H1 (cell line): ENCODE measurements at regions not wholly inside any gene's neighbourhood (a gene's known extent, or its start where the extent isn't known, plus 50 kb on each side); places are given as distances from the start of the nearest gene placed in this dataset.

Experiments used
- CTCF ChIA-PET: fragments of 300-600 bp; sonication (Branson Sonifier 250); formaldehyde crosslinking; loops from one replicate; lab custom pipeline; 2021; ENCODE audit not compliant: partially characterized antibody; lab: Charles Lee
- POLR2A ChIA-PET: fragments of 300-600 bp; sonication (Branson Sonifier 250); formaldehyde crosslinking; loops from one replicate; lab custom pipeline; 2021; ENCODE audit warnings: inconsistent platforms; ENCODE audit not compliant: partially characterized antibody; lab: Charles Lee
- DNase-seq, 2 experiments: peaks; one replicate each; pipeline versions ENCODE4 v3.0.0 to v3.0.0-alpha.2; 2010 to 2022; ENCODE audit warnings: low spot score in 2 of 2, low read depth in 1 of 2, mixed read lengths in 1 of 2
- FAIRE-seq: peaks from 2 replicates; lab custom pipeline; 2011; peaks lifted over from hg19 to GRCh38; lab: Jason Lieb, UNC
- H2AFZ ChIP-seq: 2 replicates; pipeline ENCODE4 v1.8.1; 2012; ENCODE audit warnings: low read length, inconsistent platforms
- H2AK5ac ChIP-seq: 2 replicates; pipeline ENCODE4 v1.6.1; 2013; ENCODE audit warnings: low read depth, low read length
- H2BK120ac ChIP-seq: replicated peaks from 2 replicates; pipeline ENCODE3; 2013; ENCODE audit warnings: low read depth, low read length, inconsistent platforms
- H2BK12ac ChIP-seq: 2 replicates; pipeline ENCODE4 v1.6.1; 2013; ENCODE audit warnings: low read depth, low read length
- H2BK15ac ChIP-seq: 2 replicates; pipeline ENCODE4 v1.6.1; 2013; ENCODE audit warnings: low read length
- H2BK20ac ChIP-seq: 2 replicates; pipeline ENCODE4 v1.6.1; 2013; ENCODE audit warnings: low read length
- H2BK5ac ChIP-seq: 2 replicates; pipeline ENCODE4 v1.6.1; 2013; ENCODE audit warnings: low read depth, low read length
- H3K14ac ChIP-seq: 2 replicates; pipeline ENCODE4 v1.6.1; 2013; ENCODE audit warnings: inconsistent platforms; ENCODE audit not compliant: insufficient read length
- H3K18ac ChIP-seq: 2 replicates; pipeline ENCODE4 v1.6.1; 2013; ENCODE audit warnings: low read length; ENCODE audit errors: extremely low read depth
- H3K23ac ChIP-seq: 2 replicates; pipeline ENCODE4 v1.6.1; 2013; ENCODE audit warnings: inconsistent platforms; ENCODE audit not compliant: insufficient read length
- H3K23me2 ChIP-seq: 2 replicates; pipeline ENCODE4 v1.6.1; 2013; ENCODE audit warnings: low read depth, low read length
- H3K27ac ChIP-seq: 2 replicates; pipeline ENCODE4 v1.6.1; 2011; ENCODE audit warnings: low read depth, low read length, inconsistent platforms
- H3K27me3 ChIP-seq, 4 experiments: replicated peaks in 1 of 4; 1 replicate in 1 of 4; 2 replicates in 3 of 4; pipeline versions ENCODE4 v1.6.1 to v1.8.1; 2011 to 2013; ENCODE audit warnings: low read length in 3 of 4, mild to moderate bottlenecking in 3 of 4, inconsistent platforms in 2 of 4, mixed read lengths in 2 of 4, moderate library complexity in 1 of 4; ENCODE audit not compliant: control insufficient read depth in 3 of 4, insufficient read depth in 3 of 4; ENCODE audit errors: extremely low read depth in 1 of 4
- H3K36me3 ChIP-seq, 4 experiments: 2 replicates each; pipeline versions ENCODE4 v1.6.1 to v1.8.1; 2011 to 2013; ENCODE audit warnings: mild to moderate bottlenecking in 4 of 4, low read length in 3 of 4, moderate library complexity in 2 of 4, control low read depth in 1 of 4, inconsistent platforms in 1 of 4; ENCODE audit not compliant: insufficient read depth in 4 of 4, control insufficient read depth in 2 of 4
- H3K4ac ChIP-seq: replicated peaks from 2 replicates; pipeline ENCODE3; 2013; ENCODE audit warnings: low read length, low read depth, mixed read lengths, inconsistent platforms; ENCODE audit not compliant: insufficient read length
- H3K4me1 ChIP-seq, 4 experiments: replicated peaks in 1 of 4; 1 replicate in 1 of 4; 2 replicates in 3 of 4; pipeline versions ENCODE4 v1.6.1 to v1.8.1; 2011 to 2013; ENCODE audit warnings: low read length in 3 of 4, inconsistent platforms in 2 of 4, mixed read lengths in 1 of 4; ENCODE audit not compliant: insufficient read depth in 4 of 4, control insufficient read depth in 3 of 4
- H3K4me2 ChIP-seq, 2 experiments: 2 replicates each; pipeline versions ENCODE4 v1.6.1 to v1.8.1; 2011 to 2013; ENCODE audit warnings: low read depth in 2 of 2, low read length in 2 of 2, control low read depth in 1 of 2, inconsistent platforms in 1 of 2, mild to moderate bottlenecking in 1 of 2; ENCODE audit not compliant: insufficient read depth in 1 of 2
- H3K4me3 ChIP-seq, 4 experiments: fragments of 200-600, 300-600 bp in 1 of 4; sonication (generic), shearing (Covaris generic), sonication (Bioruptor Twin) in 1 of 4; 2 replicates each; pipeline versions ENCODE4 v1.5.1 to v1.8.1; 2011 to 2016; ENCODE audit warnings: low read length in 4 of 4, low read depth in 3 of 4, control low read depth in 2 of 4, inconsistent platforms in 2 of 4, mild to moderate bottlenecking in 2 of 4, mixed read lengths in 1 of 4, moderate library complexity in 1 of 4; ENCODE audit not compliant: insufficient read depth in 2 of 4; ENCODE audit errors: extremely low read depth in 1 of 4
- H3K56ac ChIP-seq: replicated peaks from 2 replicates; pipeline ENCODE3; 2013; ENCODE audit warnings: low read depth, mild to moderate bottlenecking, mixed read lengths, low read length, inconsistent platforms; ENCODE audit not compliant: insufficient read length
- H3K79me1 ChIP-seq: 2 replicates; pipeline ENCODE4 v1.6.1; 2013; ENCODE audit warnings: low read depth, low read length, control low read depth
- H3K79me2 ChIP-seq, 2 experiments: 2 replicates each; pipeline versions ENCODE4 v1.6.1 to v1.8.1; 2012 to 2013; ENCODE audit warnings: low read length in 2 of 2, mild to moderate bottlenecking in 2 of 2, inconsistent platforms in 1 of 2; ENCODE audit not compliant: insufficient read depth in 2 of 2, control insufficient read depth in 1 of 2
- H3K9ac ChIP-seq, 4 experiments: replicated peaks in 1 of 4; 1 replicate in 1 of 4; 2 replicates in 3 of 4; pipeline versions ENCODE4 v1.6.1 to v1.8.1; 2011 to 2013; ENCODE audit warnings: low read depth in 3 of 4, low read length in 3 of 4, control low read depth in 2 of 4, mild to moderate bottlenecking in 2 of 4, moderate library complexity in 2 of 4, inconsistent platforms in 1 of 4; ENCODE audit errors: extremely low read depth in 1 of 4
- H3K9me3 ChIP-seq, 2 experiments: 2 replicates each; pipeline versions ENCODE4 v1.6.1 to v1.8.1; 2012 to 2013; ENCODE audit warnings: mild to moderate bottlenecking in 2 of 2, moderate library complexity in 2 of 2, control low read depth in 1 of 2, inconsistent platforms in 1 of 2, low read depth in 1 of 2, low read length in 1 of 2, mixed read lengths in 1 of 2; ENCODE audit not compliant: insufficient read depth in 2 of 2
- H4K20me1 ChIP-seq, 2 experiments: replicated peaks in 1 of 2; 2 replicates each; pipeline versions ENCODE3 to v1.8.1; 2011 to 2013; ENCODE audit warnings: inconsistent platforms in 2 of 2, low read length in 2 of 2, mild to moderate bottlenecking in 1 of 2; ENCODE audit not compliant: insufficient read depth in 2 of 2, control insufficient read depth in 1 of 2
- H4K5ac ChIP-seq: 2 replicates; pipeline ENCODE4 v1.6.1; 2013; ENCODE audit warnings: low read length, low read depth, mixed read lengths, inconsistent platforms; ENCODE audit not compliant: insufficient read length
- H4K8ac ChIP-seq: 2 replicates; pipeline ENCODE4 v1.8.0; 2013; ENCODE audit warnings: mild to moderate bottlenecking, moderate library complexity, low read length, inconsistent platforms; ENCODE audit not compliant: insufficient read depth; ENCODE audit errors: extremely low read depth
- H4K91ac ChIP-seq: replicated peaks from 2 replicates; pipeline ENCODE3; 2013; ENCODE audit warnings: low read length, mixed read lengths, inconsistent platforms; ENCODE audit not compliant: insufficient read length
- CBX5 ChIP-seq: fragments of 300-800, 300-1000 bp; sonication (generic); IDR thresholded peaks from 2 replicates; pipeline ENCODE4 v1.7.1; 2016; ENCODE audit warnings: antibody characterized with exemption, low read length, low read depth
- CTCF ChIP-seq, 3 experiments: IDR thresholded peaks; 1 replicate in 2 of 3; 2 replicates in 1 of 3; pipeline versions ENCODE4 v1.5.1 to v1.6.1; 2011; ENCODE audit warnings: low read length in 3 of 3, mild to moderate bottlenecking in 3 of 3, inconsistent platforms in 2 of 3, low read depth in 1 of 3, moderate library complexity in 1 of 3; ENCODE audit not compliant: insufficient read depth in 1 of 3; ENCODE audit errors: control extremely low read depth in 1 of 3
- KDM1A ChIP-seq: fragments of 200-600, 300-600 bp; sonication (generic); IDR thresholded peaks from 2 replicates; pipeline ENCODE4 v1.7.1; 2016; ENCODE audit warnings: mild to moderate bottlenecking, low read length, borderline replicate concordance
- KDM4A ChIP-seq: IDR thresholded peaks from one replicate; pipeline ENCODE4 v1.7.1; 2012; ENCODE audit warnings: low read depth, mild to moderate bottlenecking, moderate library complexity, low read length, inconsistent platforms; ENCODE audit not compliant: severe bottlenecking
- PHF8 ChIP-seq: fragments of 200-600 bp; sonication (generic); conservative IDR thresholded peaks from 2 replicates; pipeline ENCODE4 v1.7.1; 2012; ENCODE audit warnings: low read depth, mild to moderate bottlenecking, inconsistent platforms, low read length, moderate library complexity
- POU5F1 ChIP-seq: IDR thresholded peaks from 2 replicates; pipeline ENCODE4 v1.6.1; 2011; ENCODE audit warnings: low read depth, mild to moderate bottlenecking, low read length, moderate library complexity
- SIN3A ChIP-seq, 2 experiments: IDR thresholded peaks in 1 of 2; conservative IDR thresholded peaks in 1 of 2; 2 replicates each; pipeline ENCODE4 v1.6.1; 2011 to 2012; ENCODE audit warnings: low read length in 2 of 2, improper control_type of control experiment in 1 of 2, low read depth in 1 of 2, mild to moderate bottlenecking in 1 of 2
- SP2 ChIP-seq: IDR thresholded peaks from 2 replicates; pipeline ENCODE4 v1.6.1; 2012; ENCODE audit warnings: mild to moderate bottlenecking, low read length, inconsistent platforms
- SP4 ChIP-seq: IDR thresholded peaks from 2 replicates; pipeline ENCODE4 v1.6.1; 2012; ENCODE audit warnings: low read length, inconsistent platforms
- TBP ChIP-seq: IDR thresholded peaks from 2 replicates; pipeline ENCODE4 v1.6.1; 2011; ENCODE audit warnings: low read depth, low read length, improper control_type of control experiment
- WGBS, 2 experiments: shearing (Covaris generic) in 1 of 2; methylation state at CpG; one replicate each; pipeline versions ENCODE4 v1.1.6 to v1.1.7; 2013 to 2015; ENCODE audit warnings: low lambda C conversion rate in 2 of 2, mixed read lengths in 2 of 2, inconsistent platforms in 1 of 2, low coverage in 1 of 2, missing lambda C conversion rate in 1 of 2; ENCODE audit not compliant: insufficient replicate concordance in 2 of 2, insufficient coverage in 1 of 2, insufficient read length in 1 of 2; ENCODE audit errors: extremely low coverage in 1 of 2, missing lambda C conversion rate in 1 of 2; 5-methylcytosine and 5-hydroxymethylcytosine counted together

GRCh38 chr1:94309216-94309615 is 71.8 kb upstream of the ARHGAP29 start:
- H3K27me3 ChIP-seq = no peaks in the 10 kb centered on the region; a peak in 1 of 7 replicates
- H4K91ac ChIP-seq = no peak overlapping the region
- DNase-seq = no peak
- H3K23me2 ChIP-seq = no peaks in the 10 kb centered on the region
- no peaks in the 10 kb centered on the region for H3K79me1 ChIP-seq
- H3K23ac ChIP-seq = no peak overlapping the region
- no peak overlapping the region for H3K4ac ChIP-seq
- no peak overlapping the region for H2BK5ac ChIP-seq
- no peak for FAIRE-seq
- no peak overlapping the region for H3K9ac ChIP-seq
- ChIA-PET POLR2A (no interaction called here), CTCF (interaction anchor here (1.0 kb wide), 1 partner anchor 12 kb away, joined by 4 read pairs; no protein-coding TSS in a partner anchor)
- H3K4me1 ChIP-seq = no peaks in the 10 kb centered on the region
- H3K18ac ChIP-seq = no peak overlapping the region
- H3K79me2 ChIP-seq = no peaks in the 10 kb centered on the region
- H3K27ac ChIP-seq = no peak overlapping the region
- no peak overlapping the region for H2AFZ ChIP-seq
- H2BK15ac ChIP-seq = no peak overlapping the region
- H4K5ac ChIP-seq = no peak overlapping the region
- no peak overlapping the region for H2BK12ac ChIP-seq
- WGBS, 2 experiments = 92% methylated on average over 4 of the region's 4 CpGs; no CpG with 5 or more reads in 1 of the 2 experiments
- H3K4me2 ChIP-seq = no peak overlapping the region
- H3K36me3 ChIP-seq = no peaks in the 10 kb centered on the region
- no peaks in the 10 kb centered on the region for H4K20me1 ChIP-seq
- no peak for TF ChIP-seq SP2
- no peak for TF ChIP-seq KDM4A
- TF ChIP-seq CBX5 = no peak
- TF ChIP-seq CTCF (IDR thresholded peaks at IDR 0.05; ENCODE audit: control extremely low read depth in 1 of 3, insufficient read depth in 1 of 3, low read depth in 1 of 3, low read length in 3 of 3) = no peak
- no peak for TF ChIP-seq KDM1A
- no peak for TF ChIP-seq PHF8
- TF ChIP-seq TBP = no peak
- no peak for TF ChIP-seq SP4
- TF ChIP-seq POU5F1 = no peak
- TF ChIP-seq SIN3A (conservative IDR thresholded peaks at IDR 0.05 in 1 of 2, IDR thresholded peaks at IDR 0.05 in 1 of 2; ENCODE audit: low read depth in 1 of 2, low read length in 2 of 2) = no peak
- H3K14ac ChIP-seq = no peak overlapping the region
- H2AK5ac ChIP-seq = no peak overlapping the region
- no peak overlapping the region for H3K4me3 ChIP-seq
- H3K56ac ChIP-seq = no peak overlapping the region
- no peak overlapping the region for H2BK120ac ChIP-seq
- H4K8ac ChIP-seq = no peak overlapping the region
- no peak overlapping the region for H2BK20ac ChIP-seq
- no peaks in the 10 kb centered on the region for H3K9me3 ChIP-seq
